ENCODE measurements at regions not wholly inside any gene's neighbourhood (a gene's known extent, or its start where the extent isn't known, plus 50 kb on each side); places are given as distances from the start of the nearest gene placed in this dataset.
"Not testable (repeated sequence)": the region's sequence is repeated elsewhere in the genome, so short reads cannot be mapped to it uniquely, and the experiment has no call there.

- Mint-ChIP-seq H3K27ac (no peak overlapping the region), H3K4me3 (no peak overlapping the region), H3K27me3 (no peaks in the 10 kb centered on the region), H3K4me1 (no peaks in the 10 kb centered on the region), H3K9me3 (ENCODE audit: insufficient read depth) (no peaks in the 10 kb centered on the region)
- TF ChIP-seq CTCF (IDR thresholded peaks at IDR 0.05) (no peak), EZH2 (IDR thresholded peaks at IDR 0.05; ENCODE audit: borderline replicate concordance, insufficient read depth, low read depth, low read length, poor library complexity, severe bottlenecking) (no peak)
- Histone ChIP-seq H4K20me1 (ENCODE audit: control insufficient read depth, insufficient read depth, low read length, poor library complexity, severe bottlenecking) (no peaks in the 10 kb centered on the region), H3K4me3 (ENCODE audit: control extremely low read depth in 1 of 5, extremely low read depth in 1 of 5, insufficient read depth in 1 of 5, low read depth in 2 of 5, low read length in 4 of 5) (no peak overlapping the region), H3K4me1 (ENCODE audit: control insufficient read depth in 2 of 2, insufficient read depth in 2 of 2, low read length in 2 of 2) (no peaks in the 10 kb centered on the region), H3K27me3 (replicated peaks in 1 of 4; ENCODE audit: control extremely low read depth in 1 of 4, control insufficient read depth in 3 of 4, insufficient read depth in 4 of 4, low read length in 3 of 4) (no peaks in the 10 kb centered on the region), H3K27ac (ENCODE audit: low read length in 2 of 2) (no peak overlapping the region), H3K4me2 (replicated peaks; ENCODE audit: low read depth, low read length, poor library complexity, severe bottlenecking) (no peak overlapping the region), H3K9ac (ENCODE audit: low read length) (no peak overlapping the region), H3K36me3 (replicated peaks in 1 of 2; ENCODE audit: control extremely low read depth in 1 of 2, control insufficient read depth in 1 of 2, extremely low read depth in 1 of 2, insufficient read depth in 2 of 2, low read length in 1 of 2) (no peaks in the 10 kb centered on the region), H3K79me2 (ENCODE audit: control insufficient read depth, insufficient read depth, low read length) (no peaks in the 10 kb centered on the region), H2AFZ (ENCODE audit: insufficient read depth, low read depth, low read length, poor library complexity, severe bottlenecking) (no peak overlapping the region), H3K9me3 (ENCODE audit: control extremely low read depth in 1 of 3, control insufficient read depth in 2 of 3, insufficient read depth in 1 of 3, low read length in 2 of 3) (peaks cover 0 to 6% (median 0%) of the 10 kb centered on the region in 3 donors)
- POLR2A ChIA-PET, result no interaction called here
- ATAC-seq (ENCODE audit: low read depth), result no peak
- DNase-seq, result no peak
- intact Hi-C loops (cut with micrococcal nuclease), result no loop called here
- WGBS (ENCODE audit: insufficient coverage), result 88% methylated on average over 5 of the region's 9 CpGs
- CTCF ChIA-PET, result interaction anchor here (0.6 kb wide), 1 partner anchor 106 kb away, joined by 4 read pairs; no protein-coding TSS in a partner anchor
Observed at GRCh38 chr15:26115229-26115943, 252.3 kb upstream of the ATP10A start.

GRCh38 chr15:26114128-26114527 lies 251.0 kb upstream of the ATP10A start:
- H3K4me2 ChIP-seq (replicated peaks; ENCODE audit: low read depth, low read length, poor library complexity, severe bottlenecking); H3K9me3 ChIP-seq (ENCODE audit: control extremely low read depth in 1 of 3, control insufficient read depth in 2 of 3, insufficient read depth in 1 of 3, low read length in 2 of 3); H3K4me1 Mint-ChIP-seq; POLR2A ChIA-PET; CTCF ChIA-PET; H3K9me3 Mint-ChIP-seq (ENCODE audit: insufficient read depth); H3K27me3 Mint-ChIP-seq; DNase-seq; ATAC-seq (ENCODE audit: low read depth); H4K20me1 ChIP-seq (ENCODE audit: control insufficient read depth, insufficient read depth, low read length, poor library complexity, severe bottlenecking); H3K4me1 ChIP-seq (ENCODE audit: control insufficient read depth in 2 of 2, insufficient read depth in 2 of 2, low read length in 2 of 2); H3K27ac ChIP-seq (ENCODE audit: low read length in 2 of 2); intact Hi-C loops (cut with micrococcal nuclease); H3K9ac ChIP-seq (ENCODE audit: low read length); H3K4me3 Mint-ChIP-seq; H2AFZ ChIP-seq (ENCODE audit: insufficient read depth, low read depth, low read length, poor library complexity, severe bottlenecking); H3K27me3 ChIP-seq (replicated peaks in 1 of 4; ENCODE audit: control extremely low read depth in 1 of 4, control insufficient read depth in 3 of 4, insufficient read depth in 4 of 4, low read length in 3 of 4); H3K27ac Mint-ChIP-seq; H3K4me3 ChIP-seq (ENCODE audit: control extremely low read depth in 1 of 5, extremely low read depth in 1 of 5, insufficient read depth in 1 of 5, low read depth in 2 of 5, low read length in 4 of 5); H3K79me2 ChIP-seq (ENCODE audit: control insufficient read depth, insufficient read depth, low read length); H3K36me3 ChIP-seq (replicated peaks in 1 of 2; ENCODE audit: control extremely low read depth in 1 of 2, control insufficient read depth in 1 of 2, extremely low read depth in 1 of 2, insufficient read depth in 2 of 2, low read length in 1 of 2): not testable (repeated sequence)
- WGBS (ENCODE audit: insufficient coverage), result 90% methylated on average over 8 of the region's 8 CpGs
